COLO668 (cell line): ENCODE measurements at regions not wholly inside any gene's neighbourhood (a gene's known extent, or its start where the extent isn't known, plus 50 kb on each side); places are given as distances from the start of the nearest gene placed in this dataset.

Experiments used
- DNase-seq: peaks from one replicate; lab custom pipeline; 2025; ENCODE audit not compliant: unreplicated experiment; lab: John Stamatoyannopoulos, UW

DNA sequence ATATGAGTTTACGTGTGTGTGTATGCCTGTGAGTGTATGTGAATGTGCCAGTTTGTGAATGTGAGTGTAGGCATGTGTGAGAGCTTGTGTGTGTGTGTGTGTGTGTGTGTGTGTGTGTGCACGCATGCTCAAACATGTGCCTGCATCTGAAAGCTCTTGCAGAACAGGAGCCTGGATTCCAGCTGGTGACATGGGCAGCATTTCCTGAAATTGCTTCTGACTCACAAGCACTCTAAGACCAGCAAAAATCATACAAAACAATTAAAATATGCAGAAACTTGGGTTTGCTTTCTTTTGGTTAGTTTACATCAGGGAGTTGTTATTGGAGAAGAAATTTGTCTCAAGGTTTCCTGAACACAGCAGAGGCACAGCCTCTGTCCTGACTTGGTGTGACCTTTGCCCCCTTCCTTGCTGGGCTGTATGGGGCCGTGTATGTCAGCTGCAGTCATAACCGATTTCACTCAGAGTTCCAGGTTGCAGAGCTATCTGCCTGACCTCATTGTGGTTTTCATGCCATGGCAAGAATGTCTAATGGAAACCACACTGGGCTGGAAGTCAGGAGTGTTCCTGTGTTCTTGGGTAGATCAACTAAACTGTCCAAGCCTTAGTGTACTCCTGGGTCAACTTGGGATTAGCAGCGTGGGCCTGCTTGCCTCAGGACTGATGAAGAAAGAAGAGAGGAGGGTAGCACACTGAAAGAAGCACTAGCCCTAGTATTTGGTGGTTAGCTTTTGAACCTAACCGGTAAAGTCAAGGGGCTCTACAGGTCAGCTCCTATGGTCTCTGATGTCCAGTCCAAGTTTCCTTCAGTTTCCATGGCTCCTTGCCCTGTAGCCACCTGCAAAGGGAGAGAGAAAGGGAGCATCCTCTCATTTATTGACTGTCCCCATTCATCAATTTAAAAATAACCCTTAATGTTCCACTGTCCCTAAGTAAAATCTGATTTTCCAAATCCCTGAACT lies 143.7 kb downstream of the SNX19 start:
- no peak for DNase-seq

DNA sequence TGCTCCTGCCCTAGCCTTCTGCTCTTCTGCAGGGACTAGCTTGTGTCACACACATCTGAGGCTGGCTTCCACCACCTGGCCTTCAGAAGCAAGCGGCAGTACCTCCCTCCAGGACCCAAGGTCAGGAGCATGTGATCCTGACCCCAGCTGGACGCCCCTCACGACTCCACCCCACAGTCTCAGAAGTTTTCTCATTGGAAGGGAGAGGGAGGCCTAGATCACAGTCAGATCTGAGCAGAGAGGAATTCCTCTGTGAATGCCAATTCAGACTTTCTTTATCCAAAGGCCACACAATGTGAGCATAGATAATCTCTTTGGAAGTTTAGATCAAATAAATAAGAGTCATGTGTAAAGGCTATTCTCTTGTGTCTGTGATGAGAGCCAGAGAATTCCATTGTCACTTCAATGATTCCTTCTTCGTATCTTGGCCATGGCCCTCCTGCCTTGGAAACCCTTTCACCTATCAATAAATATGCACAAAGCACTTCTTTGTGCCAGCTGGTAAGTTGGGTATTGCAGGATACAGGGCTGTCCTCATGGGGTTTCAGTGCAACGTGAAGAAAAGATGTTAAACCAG lies 142.9 kb downstream of the SNX19 start:
- DNase-seq = no peak

DNA sequence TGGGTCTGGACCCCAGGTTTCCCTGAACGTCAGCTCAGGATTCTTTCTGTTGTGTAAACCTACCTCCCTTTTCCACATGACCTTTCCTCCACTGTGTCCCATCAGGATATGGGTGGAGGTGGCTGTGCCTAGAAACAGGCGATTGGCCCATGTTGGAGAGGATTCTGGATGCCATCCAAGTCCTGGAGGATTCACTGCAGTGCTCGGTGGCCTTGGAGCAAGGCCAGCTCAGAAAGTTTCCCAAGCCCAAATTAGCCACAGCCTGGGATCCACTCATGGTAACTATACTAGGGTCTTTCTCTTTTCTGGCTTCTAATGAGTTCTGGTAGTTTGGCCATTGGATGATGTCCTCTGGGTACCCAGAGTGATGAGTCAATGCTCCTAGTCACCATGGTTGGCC lies 141.6 kb downstream of the SNX19 start:
- DNase-seq = no peak

DNA sequence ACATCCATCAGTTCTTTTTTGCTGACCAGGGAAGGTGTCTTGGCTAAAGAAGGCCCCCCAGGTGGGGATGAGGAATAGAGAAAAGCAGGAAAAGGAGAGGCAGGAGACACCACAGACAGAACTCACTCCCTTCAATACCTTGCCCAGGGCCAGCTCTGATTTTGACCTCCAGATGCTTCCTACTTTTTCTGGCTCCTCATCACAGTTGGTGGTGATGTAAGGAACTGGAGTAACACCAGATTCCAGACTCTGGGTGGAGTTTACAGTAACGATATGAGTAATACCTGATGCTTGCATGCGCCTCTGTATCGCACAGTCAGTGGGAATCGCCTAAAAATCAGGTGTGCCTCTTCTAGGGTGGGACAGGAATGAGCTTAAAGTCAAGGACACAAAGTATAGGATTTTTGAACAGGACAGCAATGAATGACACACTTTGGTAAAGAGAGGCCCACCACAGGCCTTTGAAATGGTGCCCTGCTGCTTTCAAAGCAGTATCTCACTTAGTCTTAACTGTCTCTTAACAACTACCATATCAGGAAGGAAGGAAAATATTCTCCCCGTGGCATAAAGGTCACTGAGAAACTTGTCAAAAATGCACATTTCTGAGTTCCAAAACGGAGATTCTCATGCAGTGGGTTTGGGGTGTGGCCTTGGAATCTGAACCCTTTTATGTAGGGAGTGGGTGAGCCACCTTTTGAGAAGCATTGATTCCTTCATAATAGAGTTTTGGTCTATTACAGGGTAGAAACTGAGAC lies 140.8 kb downstream of the SNX19 start:
- DNase-seq = no peak

DNA sequence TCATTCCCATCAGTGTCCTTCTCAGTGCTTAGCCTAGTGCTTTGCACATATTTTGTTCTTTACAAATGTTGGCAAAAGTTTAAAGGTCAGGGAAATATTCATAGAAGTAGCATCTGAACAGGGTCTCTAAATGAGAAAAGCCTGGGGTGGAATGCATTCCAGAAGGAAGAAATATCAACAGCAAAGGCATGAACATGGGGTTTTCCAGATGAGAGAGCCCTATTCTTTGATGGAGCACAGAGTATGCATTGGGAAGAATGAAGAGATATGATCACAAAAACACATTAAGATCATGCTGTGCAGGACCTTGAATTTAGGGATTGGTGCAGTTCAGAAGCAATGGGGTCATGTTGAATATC lies 140.2 kb downstream of the SNX19 start:
- DNase-seq = no peak

GRCh38 chr11:130778026-130778425 lies 138.3 kb downstream of the SNX19 start:
- DNase-seq = no peak

- no peak for DNase-seq
These were observed 137.6 kb downstream of the SNX19 start for GRCh38 chr11:130778705-130779104.

GRCh38 chr11:130779267-130779666 lies 137.0 kb downstream of the SNX19 start:
- no peak for DNase-seq

GRCh38 chr11:130779943-130780342 lies 136.3 kb downstream of the SNX19 start:
- no peak for DNase-seq

DNA sequence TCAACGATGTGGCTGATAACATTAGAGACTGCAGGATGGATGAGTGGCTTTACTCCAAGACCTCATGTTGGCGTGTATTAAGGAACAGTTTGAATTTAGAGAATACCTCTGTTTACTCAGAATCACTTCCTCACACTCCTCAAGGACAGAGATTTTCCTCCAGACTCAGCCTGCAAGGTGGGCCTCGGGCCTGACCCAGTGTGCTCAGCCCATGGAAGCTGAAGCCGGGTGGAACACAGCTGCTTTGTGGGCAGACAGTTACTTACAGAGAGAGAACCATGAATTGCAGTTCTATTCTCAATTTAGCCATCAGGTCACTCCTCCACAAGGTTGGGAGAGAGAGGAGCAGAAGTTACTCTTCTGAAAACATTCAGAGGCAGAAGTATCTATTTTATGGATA lies 135.8 kb downstream of the SNX19 start:
- no peak for DNase-seq

DNA sequence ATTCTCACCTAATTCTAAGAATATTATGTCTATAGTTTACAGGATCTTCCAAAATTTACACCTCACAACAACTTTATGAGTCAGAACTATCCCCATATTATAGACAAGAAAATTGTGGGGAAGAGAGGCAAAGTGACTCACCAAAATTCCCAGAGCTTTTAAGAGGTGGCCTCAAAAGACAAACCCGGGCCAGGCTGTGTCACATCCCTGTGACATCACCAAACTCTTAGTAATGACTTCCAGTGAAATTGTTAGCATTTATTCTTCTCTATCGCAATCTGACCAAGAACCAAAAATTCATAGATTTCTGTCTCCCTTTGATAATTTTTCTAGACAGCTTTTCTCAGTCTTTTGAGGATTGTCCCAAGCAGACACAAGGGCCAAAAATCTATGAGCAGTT lies 134.3 kb downstream of the SNX19 start:
- DNase-seq = no peak

- DNase-seq = no peak
These were observed 133.7 kb downstream of the SNX19 start for GRCh38 chr11:130782361-130783222.

- DNase-seq = no peak
These were observed 133.0 kb downstream of the SNX19 start for GRCh38 chr11:130783323-130783722.

- DNase-seq = no peak
These were observed 130.7 kb downstream of the SNX19 start for GRCh38 chr11:130785380-130786116.

GRCh38 chr11:130786586-130786985 lies 129.7 kb downstream of the SNX19 start:
- no peak for DNase-seq

GRCh38 chr11:130787092-130787616 lies 129.1 kb downstream of the SNX19 start:
- DNase-seq = no peak

DNA sequence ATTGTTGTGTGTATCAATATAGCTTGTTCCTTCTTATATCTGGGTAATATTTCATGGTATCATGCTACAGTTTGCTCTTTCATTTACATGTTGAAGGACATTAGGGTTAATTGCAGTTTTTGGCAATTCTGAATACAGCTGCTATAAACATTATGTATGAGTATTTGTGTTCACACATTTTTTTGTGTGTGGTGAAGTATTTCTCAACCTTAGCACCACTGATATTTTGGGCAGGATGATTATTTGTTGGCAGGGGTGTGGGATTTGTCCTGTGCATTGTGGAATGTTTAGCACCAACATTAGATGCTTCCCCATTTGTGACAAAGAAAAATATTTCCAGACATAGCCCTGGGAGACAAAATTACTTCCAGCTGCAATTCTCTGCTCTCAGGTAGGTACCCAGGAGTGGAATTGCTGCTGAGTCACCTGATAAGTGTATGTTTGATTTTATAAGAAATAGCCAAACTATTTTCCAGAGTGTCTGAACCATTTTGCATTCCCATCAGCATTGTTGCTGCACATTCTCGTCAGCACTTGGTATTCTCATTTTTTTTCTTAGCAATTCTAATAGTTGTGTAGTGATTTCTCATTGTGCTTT lies 128.2 kb downstream of the SNX19 start:
- DNase-seq = no peak

- DNase-seq = no peak
These were observed 127.1 kb downstream of the SNX19 start for GRCh38 chr11:130789056-130789640.

GRCh38 chr11:130790689-130791088 lies 125.6 kb downstream of the SNX19 start:
- no peak for DNase-seq
